ENCODE measurements at regions not wholly inside any gene's neighbourhood (a gene's known extent, or its start where the extent isn't known, plus 50 kb on each side); places are given as distances from the start of the nearest gene placed in this dataset.

- TF ChIP-seq TBL1XR1 (IDR thresholded peaks at IDR 0.05; ENCODE audit: borderline replicate concordance, low read length, partially characterized antibody) (no peak), EZH2 (conservative IDR thresholded peaks at IDR 0.05; ENCODE audit: low read depth, low read length) (no peak)
Observed at GRCh38 chr4:141843136-141843535, 206.8 kb downstream of the IL15 start.
